ENCODE measurements at regions not wholly inside any gene's neighbourhood (a gene's known extent, or its start where the extent isn't known, plus 50 kb on each side); places are given as distances from the start of the nearest gene placed in this dataset.

- ChIA-PET POLR2A (ENCODE audit: unreplicated experiment) (no interaction called here), CTCF (no interaction called here)
- no peak overlapping the region for H3K27ac ChIP-seq (ENCODE audit: low read length)
- H3K4me2 ChIP-seq (ENCODE audit: low read length) = no peak overlapping the region
- peaks cover 19% of the 10 kb centered on the region; the same call in 1 of the 2 replicates for H3K27me3 ChIP-seq (ENCODE audit: low read length)
- H3K79me2 ChIP-seq (ENCODE audit: low read length) = no peaks in the 10 kb centered on the region
- H3K9me3 ChIP-seq (ENCODE audit: low read length) = no peaks in the 10 kb centered on the region
- no peaks in the 10 kb centered on the region for H3F3A ChIP-seq (ENCODE audit: low read length, unreplicated experiment)
- DNase-seq (no peak), ATAC-seq (no peak)
- H3K9ac ChIP-seq (ENCODE audit: low read length) = no peak overlapping the region
- no peaks in the 10 kb centered on the region for H3K36me3 ChIP-seq (ENCODE audit: low read depth, low read length)
- no peaks in the 10 kb centered on the region for H3K9me2 ChIP-seq (replicated peaks; ENCODE audit: low read length)
- no peaks in the 10 kb centered on the region for H4K20me1 ChIP-seq (ENCODE audit: low read length)
- H3K4me3 ChIP-seq (ENCODE audit: low read length) = no peak overlapping the region
- no peaks in the 10 kb centered on the region for H3K4me1 ChIP-seq (ENCODE audit: insufficient read depth, low read length)
- no peak overlapping the region for H2AFZ ChIP-seq (ENCODE audit: low read length)
- intact Hi-C loops (cut with micrococcal nuclease) = no loop called here
- BruUV-seq (replicated peaks) = no TSS peak
- no peak for TF ChIP-seq CTCF (conservative IDR thresholded peaks at IDR 0.05; ENCODE audit: low read depth, low read length)
- TF ChIP-seq EZH2phosphoT487 (IDR thresholded peaks at IDR 0.05; ENCODE audit: borderline replicate concordance, low read length) = no peak
- TF ChIP-seq EZH2 (IDR thresholded peaks at IDR 0.05; ENCODE audit: low read length, unreplicated experiment) = no peak
These were observed 92.5 kb upstream of the E2F3 start for GRCh38 chr6:20309186-20309585.

GRCh38 chr6:20310185-20310584 is 91.5 kb upstream of the E2F3 start:
- no peaks in the 10 kb centered on the region for H4K20me1 ChIP-seq (ENCODE audit: low read length)
- no peaks in the 10 kb centered on the region for H3K4me1 ChIP-seq (ENCODE audit: insufficient read depth, low read length)
- intact Hi-C loops (cut with micrococcal nuclease) = no loop called here

More at GRCh38 chr6:20310185-20310584, 91.5 kb upstream of the E2F3 start:
- CTCF ChIA-PET = no interaction called here
- H3K4me2 ChIP-seq (ENCODE audit: low read length) = no peak overlapping the region
- H3K9ac ChIP-seq (ENCODE audit: low read length) = no peak overlapping the region
- no peaks in the 10 kb centered on the region for H3F3A ChIP-seq (ENCODE audit: low read length, unreplicated experiment)
- no peaks in the 10 kb centered on the region for H3K9me3 ChIP-seq (ENCODE audit: low read length)
- no TSS peak for BruUV-seq (replicated peaks)
- H3K9me2 ChIP-seq (replicated peaks; ENCODE audit: low read length) = no peaks in the 10 kb centered on the region
- no peak overlapping the region for H3K4me3 ChIP-seq (ENCODE audit: low read length)
- ATAC-seq = no peak
- TF ChIP-seq CTCF (conservative IDR thresholded peaks at IDR 0.05; ENCODE audit: low read depth, low read length) (no peak), EZH2 (IDR thresholded peaks at IDR 0.05; ENCODE audit: low read length, unreplicated experiment) (no peak), EZH2phosphoT487 (IDR thresholded peaks at IDR 0.05; ENCODE audit: borderline replicate concordance, low read length) (no peak)
- no peak overlapping the region for H3K27ac ChIP-seq (ENCODE audit: low read length)
- H3K79me2 ChIP-seq (ENCODE audit: low read length) = no peaks in the 10 kb centered on the region
- no peak overlapping the region for H2AFZ ChIP-seq (ENCODE audit: low read length)
- H3K27me3 ChIP-seq (ENCODE audit: low read length) = peaks cover 22% of the 10 kb centered on the region; the same call in 1 of the 2 replicates
- no peaks in the 10 kb centered on the region for H3K36me3 ChIP-seq (ENCODE audit: low read depth, low read length)
- POLR2A ChIA-PET (ENCODE audit: unreplicated experiment) = no interaction called here
- no peak for DNase-seq
